Adrenal gland (tissue), 9 donors: ENCODE measurements at regions not wholly inside any gene's neighbourhood (a gene's known extent, or its start where the extent isn't known, plus 50 kb on each side); places are given as distances from the start of the nearest gene placed in this dataset.

Experiments
- DNase-seq, 7 donors: peaks; one replicate each; pipeline ENCODE4 v3.0.0-alpha.2; 2019 to 2020
- H3K27ac ChIP-seq, 5 donors: fragments of 200-600 bp; sonication (generic) in 4 of 5; 1 replicate in 3 of 5; 2 replicates in 2 of 5; pipeline versions ENCODE4 v1.5.1 to v1.8.0; 2016 to 2020; ENCODE audit warnings: mild to moderate bottlenecking in 1 of 5
- H3K27me3 ChIP-seq: fragments of 200-600 bp; 2 replicates; pipeline ENCODE4 v1.8.0; 2021
- H3K36me3 ChIP-seq, 2 donors: fragments of 200-600 bp; replicated peaks in 1 of 2; 1 replicate in 1 of 2; 2 replicates in 1 of 2; pipeline versions ENCODE4 v1.5.1 to v1.8.0; 2018 to 2022
- H3K4me1 ChIP-seq, 2 donors: fragments of 200-600 bp; replicated peaks in 1 of 2; 1 replicate in 1 of 2; 2 replicates in 1 of 2; pipeline versions ENCODE4 v1.5.1 to v1.8.0; 2018 to 2021
- H3K4me3 ChIP-seq, 4 donors: fragments of 200-600 bp; sonication (generic) in 3 of 4; one replicate each; pipeline ENCODE4 v1.5.1; 2016 to 2018
- H3K9me3 ChIP-seq, 3 donors: fragments of 200-600 bp; sonication (generic) in 1 of 3; replicated peaks in 1 of 3; 1 replicate in 2 of 3; 2 replicates in 1 of 3; pipeline versions ENCODE4 v1.5.1 to v1.8.0; 2016 to 2021
- CTCF ChIP-seq, 6 experiments: fragments of 450-650 bp in 4 of 6; fragments of 200-600 bp in 2 of 6; sonication (generic) in 1 of 6; IDR thresholded peaks; 1 replicate in 5 of 6; 2 replicates in 1 of 6; pipeline versions ENCODE4 v1.5.1 to v1.8.0; 2016 to 2021; ENCODE audit warnings: antibody characterized with exemption in 6 of 6, mild to moderate bottlenecking in 2 of 6, moderate library complexity in 1 of 6
- POLR2A ChIP-seq, 2 donors: fragments of 450-650 bp; IDR thresholded peaks; one replicate each; pipeline ENCODE4 v1.6.1; 2017; ENCODE audit warnings: antibody characterized with exemption in 2 of 2, mild to moderate bottlenecking in 2 of 2, moderate library complexity in 1 of 2
- WGBS, 4 donors: extraction: QIAGEN DNeasy Blood & Tissue Kit in 2 of 4; methylation state at CpG; one replicate each; pipeline versions ENCODE4 v1.1.5 to v1.1.7; 2013 to 2017; 5-methylcytosine and 5-hydroxymethylcytosine counted together
- intact Hi-C, 2 donors: fragments of 100-400 bp; cut with DNase I; formaldehyde crosslinking; loops; one replicate each; pipeline versions ENCODE4 v1.14.1 to v1.15.0; 2022 to 2023
- donor health status: healthy with polysubstance abuse.
- donor health status: Bipolar disorder and iron deficiency.
- donor health status: DM: yes; HTN: yes; CAD: no.
- donor health status: DM: no; HTN: no; CAD: no.
- donor health status: DM: no; HTN: no; CAD: no.

DNA sequence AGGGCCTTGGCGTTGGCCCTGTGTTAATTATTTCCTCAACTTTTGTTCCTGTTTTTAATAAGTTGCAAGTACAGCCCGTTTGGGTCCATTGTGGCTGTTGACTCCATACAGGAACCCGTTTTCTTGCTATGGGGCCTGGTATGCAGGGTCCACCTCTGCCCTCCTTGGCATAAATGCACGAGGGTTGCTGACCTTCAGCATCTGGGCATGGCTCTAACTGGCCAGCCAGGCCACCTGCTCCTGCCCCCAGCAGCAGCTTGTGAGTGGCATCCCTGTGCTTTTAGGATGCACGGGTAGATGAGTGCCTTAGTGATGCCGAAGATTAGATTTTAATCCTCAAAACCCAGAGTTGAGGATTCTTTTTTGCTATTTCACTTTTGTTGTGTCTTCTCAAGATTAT, 123.2 kb downstream of the GLRX3 start:
- no peak for TF ChIP-seq CTCF (IDR thresholded peaks at IDR 0.05)
- TF ChIP-seq POLR2A (IDR thresholded peaks at IDR 0.05): no peak
- no peaks in the 10 kb centered on the region for H3K4me1 ChIP-seq
- DNase-seq: no peak
- no peaks in the 10 kb centered on the region for H3K36me3 ChIP-seq
- H3K27me3 ChIP-seq: no peaks in the 10 kb centered on the region
- no peak overlapping the region for H3K4me3 ChIP-seq
- H3K27ac ChIP-seq: no peak overlapping the region
- WGBS, 4 donors: 64 to 71% (median 65%) methylated on average over 5 to 6 of the region's 6 CpGs
- intact Hi-C loops: no loop called here
- no peaks in the 10 kb centered on the region for H3K9me3 ChIP-seq

- 67 to 81% (median 75%) methylated on average over 4 to 5 of the region's 5 CpGs for WGBS, 4 donors
- Histone ChIP-seq H3K4me1 (no peaks in the 10 kb centered on the region), H3K36me3 (no peaks in the 10 kb centered on the region), H3K4me3 (no peak overlapping the region), H3K27me3 (no peaks in the 10 kb centered on the region), H3K9me3 (no peaks in the 10 kb centered on the region), H3K27ac (no peak overlapping the region)
- no peak for DNase-seq
- intact Hi-C loops: no loop called here
- TF ChIP-seq CTCF (IDR thresholded peaks at IDR 0.05) (no peak), POLR2A (IDR thresholded peaks at IDR 0.05) (no peak)
Observed at GRCh38 chr10:130261306-130261705, 125.1 kb downstream of the GLRX3 start.

DNA sequence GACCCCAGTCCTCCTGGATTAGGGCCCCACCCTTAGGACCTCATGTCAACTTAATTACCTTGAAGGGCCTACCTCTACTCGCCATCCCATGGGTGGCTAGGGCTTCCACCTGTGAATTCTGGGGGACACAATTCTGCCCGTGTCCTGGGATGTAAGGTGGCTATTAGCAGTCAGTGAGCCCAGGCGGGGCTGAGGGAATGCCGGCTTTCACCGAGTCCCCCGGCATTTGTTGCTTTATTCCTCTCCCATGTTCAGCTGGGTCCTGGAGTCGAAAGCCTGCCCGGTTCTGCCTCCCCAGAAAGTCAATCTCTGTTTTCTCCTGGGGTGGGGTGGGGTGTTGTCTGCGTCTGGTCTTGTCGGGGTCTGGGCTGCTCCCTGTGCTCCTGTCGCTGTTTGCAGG, 125.6 kb downstream of the GLRX3 start:
- WGBS, 4 donors: 88 to 94% (median 91%) methylated on average over 7 to 11 of the region's 11 CpGs
- TF ChIP-seq POLR2A (IDR thresholded peaks at IDR 0.05) (no peak), CTCF (IDR thresholded peaks at IDR 0.05) (no peak)
- intact Hi-C loops: no loop called here
- no peak overlapping the region for H3K4me3 ChIP-seq
- no peaks in the 10 kb centered on the region for H3K4me1 ChIP-seq
- H3K36me3 ChIP-seq: no peaks in the 10 kb centered on the region
- no peaks in the 10 kb centered on the region for H3K27me3 ChIP-seq
- DNase-seq: no peak
- no peaks in the 10 kb centered on the region for H3K9me3 ChIP-seq
- no peak overlapping the region for H3K27ac ChIP-seq

GRCh38 chr10:130263289-130263688, 127.1 kb downstream of the GLRX3 start:
- intact Hi-C loops: no loop called here
- DNase-seq: no peak
- no peaks in the 10 kb centered on the region for H3K36me3 ChIP-seq
- no peak overlapping the region for H3K4me3 ChIP-seq
- H3K27me3 ChIP-seq: no peaks in the 10 kb centered on the region
- WGBS, 4 donors: 58 to 80% (median 69%) methylated on average over 12 of the region's 12 CpGs
- H3K4me1 ChIP-seq: no peaks in the 10 kb centered on the region
- no peak for TF ChIP-seq POLR2A (IDR thresholded peaks at IDR 0.05)
- TF ChIP-seq CTCF (IDR thresholded peaks at IDR 0.05): no peak
- H3K9me3 ChIP-seq: no peaks in the 10 kb centered on the region
- no peak overlapping the region for H3K27ac ChIP-seq
